ENCODE measurements at regions not wholly inside any gene's neighbourhood (a gene's known extent, or its start where the extent isn't known, plus 50 kb on each side); places are given as distances from the start of the nearest gene placed in this dataset.
"Not testable (repeated sequence)": the region's sequence is repeated elsewhere in the genome, so short reads cannot be mapped to it uniquely, and the experiment has no call there.

GRCh38 chr4:38279650-38280322, 319.6 kb downstream of the PTTG2 start:
- DNase-seq (ENCODE audit: low spot score), result peak; percentile 71

- no peak for DNase-seq (ENCODE audit: low spot score)
Measured at GRCh38 chr4:38280323-38280706, 320.1 kb downstream of the PTTG2 start.

GRCh38 chr4:38281371-38282071, 321.3 kb downstream of the PTTG2 start:
- no peak for DNase-seq (ENCODE audit: low spot score)

- no peak for DNase-seq (ENCODE audit: low spot score)
Measured at GRCh38 chr4:38283724-38284123, 323.5 kb downstream of the PTTG2 start.

GRCh38 chr4:38284294-38285030, 324.3 kb downstream of the PTTG2 start:
- DNase-seq (ENCODE audit: low spot score), result no peak

GRCh38 chr4:38287101-38287851, 327.1 kb downstream of the PTTG2 start:
- peak; percentile 52 for DNase-seq (ENCODE audit: low spot score)

GRCh38 chr4:38289553-38289952, 329.4 kb downstream of the PTTG2 start:
- no peak for DNase-seq (ENCODE audit: low spot score)

- DNase-seq (ENCODE audit: low spot score), result no peak
Measured at GRCh38 chr4:38290366-38290765, 330.2 kb downstream of the PTTG2 start.

- DNase-seq (ENCODE audit: low spot score), result no peak
Measured at GRCh38 chr4:38290914-38291313, 330.7 kb downstream of the PTTG2 start.

GRCh38 chr4:38292529-38292928, 332.3 kb downstream of the PTTG2 start:
- no peak for DNase-seq (ENCODE audit: low spot score)

- no peak for DNase-seq (ENCODE audit: low spot score)
Measured at GRCh38 chr4:38294238-38294637, 334.0 kb downstream of the PTTG2 start.

GRCh38 chr4:38297061-38297460, 336.9 kb downstream of the PTTG2 start:
- DNase-seq (ENCODE audit: low spot score), result no peak

- DNase-seq (ENCODE audit: low spot score), result no peak
Measured at GRCh38 chr4:38298868-38299713, 338.9 kb downstream of the PTTG2 start.

GRCh38 chr4:38302910-38303309, 342.7 kb downstream of the PTTG2 start:
- DNase-seq (ENCODE audit: low spot score), result no peak

- DNase-seq (ENCODE audit: low spot score), result not testable (repeated sequence)
Measured at GRCh38 chr4:38304460-38304859, 344.3 kb downstream of the PTTG2 start.

GRCh38 chr4:38306482-38307071, 346.4 kb downstream of the PTTG2 start:
- DNase-seq (ENCODE audit: low spot score), result no peak

GRCh38 chr4:38308728-38309311, 348.6 kb downstream of the PTTG2 start:
- DNase-seq (ENCODE audit: low spot score), result no peak

GRCh38 chr4:38309471-38309870, 349.3 kb downstream of the PTTG2 start:
- DNase-seq (ENCODE audit: low spot score), result no peak

- DNase-seq (ENCODE audit: low spot score), result no peak
Measured at GRCh38 chr4:38310446-38311043, 350.3 kb downstream of the PTTG2 start.

- no peak for DNase-seq (ENCODE audit: low spot score)
Measured at GRCh38 chr4:38311495-38312126, 351.4 kb downstream of the PTTG2 start.
